ENCODE measurements at regions not wholly inside any gene's neighbourhood (a gene's known extent, or its start where the extent isn't known, plus 50 kb on each side); places are given as distances from the start of the nearest gene placed in this dataset. TPM values are rescaled to one million over a fixed set of nuclear protein-coding genes. Genes with fewer than 3 reads are reported as not detected.

DNA sequence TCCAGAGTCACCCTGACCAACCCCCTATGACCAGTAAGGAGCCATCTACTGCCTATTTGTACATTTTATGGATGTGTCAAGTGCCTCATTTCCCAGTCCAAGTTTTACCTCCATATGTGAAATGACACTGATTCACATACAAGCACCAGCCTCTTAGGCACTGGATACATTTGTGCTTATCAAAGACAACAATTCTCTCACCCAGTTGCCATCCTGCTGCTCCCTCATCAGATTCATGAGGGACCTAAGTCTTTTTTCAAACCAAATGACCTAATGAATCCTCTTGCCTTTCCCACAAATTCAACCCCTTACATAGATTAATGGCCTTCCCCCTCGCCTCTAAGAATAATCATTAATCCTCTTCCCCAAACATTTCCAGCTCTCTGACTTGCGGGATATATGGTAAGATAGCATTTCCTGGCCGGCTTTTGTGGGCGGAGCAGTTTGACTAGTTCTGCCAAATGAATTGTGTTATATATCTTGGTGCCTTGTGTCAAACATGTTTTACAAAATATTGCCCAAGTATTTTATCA, 233.9 kb downstream of the ARAP2 start:
- DNase-seq = no peak

DNA sequence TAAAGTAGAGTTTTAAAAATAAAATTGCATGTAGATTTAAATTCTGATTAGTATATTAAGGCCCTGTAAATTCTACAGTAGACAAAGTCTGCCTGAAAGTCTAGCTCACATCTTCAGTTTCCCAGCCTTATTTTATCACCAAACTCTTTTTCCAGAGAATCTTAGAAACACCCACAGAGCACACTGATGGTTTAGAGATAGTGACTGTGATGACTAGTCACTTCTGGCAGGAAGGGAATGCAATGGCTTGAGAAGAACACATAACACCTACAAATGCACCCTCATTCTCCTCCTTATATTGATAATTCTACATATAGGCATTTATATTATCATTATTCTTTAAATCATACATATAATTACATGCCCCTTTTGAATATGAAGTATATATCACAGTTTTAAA, 232.9 kb downstream of the ARAP2 start:
- DNase-seq = no peak

DNA sequence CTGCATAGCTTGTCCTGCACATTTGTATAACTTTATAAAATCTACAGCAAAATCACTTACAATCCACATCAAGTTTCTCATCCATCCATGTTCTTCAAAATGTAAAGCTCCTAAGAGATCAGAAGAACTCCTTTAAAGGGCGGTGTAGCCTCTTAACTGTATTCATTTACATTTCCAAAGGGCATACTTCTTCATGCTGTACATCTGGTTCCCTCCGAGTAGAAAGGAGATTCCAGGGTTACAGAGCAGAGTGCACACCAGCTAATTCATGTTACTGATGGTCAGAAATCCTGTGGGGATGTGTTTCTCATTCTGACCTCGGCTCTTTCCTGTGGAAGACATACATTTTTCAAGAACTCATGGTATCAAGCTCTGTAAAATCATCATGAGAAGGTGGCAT, 231.8 kb downstream of the ARAP2 start:
- DNase-seq = no peak

DNA sequence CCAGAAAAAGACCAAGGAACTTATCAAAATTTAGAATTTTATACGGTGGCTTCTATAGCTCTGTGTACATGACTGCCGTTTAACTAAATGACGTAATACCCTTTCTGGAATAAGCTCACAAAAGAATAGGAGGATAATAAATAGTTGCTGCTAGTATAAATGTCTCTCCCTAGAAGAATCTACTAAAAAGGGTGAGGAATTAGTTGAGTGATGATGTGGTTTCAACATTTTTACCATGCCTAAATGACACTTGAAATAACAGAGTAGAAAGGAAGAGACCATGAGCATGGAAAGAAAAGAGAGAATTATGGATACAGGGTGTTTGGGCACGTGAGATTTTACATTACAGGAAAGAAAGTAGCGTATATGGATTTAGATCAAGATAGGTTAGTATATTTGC, 231.1 kb downstream of the ARAP2 start:
- no peak for DNase-seq

Small RNA genes in the stretch of these regions (small RNA-seq; reads per million reads assigned to genes)
- not detected for gene AC097535.2 (ENCODE audit: low replicate concordance)
- not detected for gene RF01210 (ENCODE audit: low replicate concordance)
- not detected for gene RNU6-573P (ENCODE audit: low replicate concordance)

Measured in skin of body (tissue), 2 donors.